GM23248 (cell line): ENCODE measurements at regions not wholly inside any gene's neighbourhood (a gene's known extent, or its start where the extent isn't known, plus 50 kb on each side); places are given as distances from the start of the nearest gene placed in this dataset.

ENCODE experiments used
- DNase-seq: peaks from one replicate; pipeline ENCODE4 v3.0.0-alpha.2; 2015
- H2AFZ ChIP-seq: fragments of 200-600 bp; sonication (generic); 2 replicates; pipeline ENCODE4 v1.6.1; 2016; ENCODE audit warnings: antibody characterized with exemption
- H3F3A ChIP-seq: fragments of 200-600 bp; sonication (generic); 2 replicates; pipeline ENCODE4 v1.6.1; 2016; ENCODE audit warnings: mild to moderate bottlenecking, antibody characterized with exemption, mixed run types; ENCODE audit not compliant: insufficient read depth
- H3K27ac ChIP-seq: fragments of 200-600 bp; sonication (generic); 2 replicates; pipeline ENCODE4 v1.5.1; 2016; ENCODE audit warnings: mild to moderate bottlenecking
- H3K27me3 ChIP-seq: fragments of 200-600 bp; sonication (generic); replicated peaks from 2 replicates; pipeline ENCODE4 v1.6.1; 2016; ENCODE audit warnings: mild to moderate bottlenecking; ENCODE audit not compliant: insufficient read depth
- H3K36me3 ChIP-seq: fragments of 200-600 bp; sonication (generic); 2 replicates; pipeline ENCODE4 v1.6.1; 2016; ENCODE audit warnings: low read depth, mild to moderate bottlenecking
- H3K4me1 ChIP-seq: fragments of 200-600 bp; sonication (generic); 2 replicates; pipeline ENCODE4 v1.6.1; 2016; ENCODE audit warnings: mild to moderate bottlenecking; ENCODE audit not compliant: insufficient read depth
- H3K4me2 ChIP-seq: fragments of 200-600 bp; sonication (generic); one replicate; pipeline ENCODE4 v1.6.1; 2016; ENCODE audit warnings: mild to moderate bottlenecking; ENCODE audit not compliant: unreplicated experiment
- H3K4me3 ChIP-seq: fragments of 200-600 bp; sonication (generic); 2 replicates; pipeline ENCODE4 v1.5.1; 2016; ENCODE audit warnings: mild to moderate bottlenecking
- H3K79me2 ChIP-seq: fragments of 200-600 bp; sonication (generic); 2 replicates; pipeline ENCODE4 v1.6.1; 2016; ENCODE audit warnings: mild to moderate bottlenecking; ENCODE audit not compliant: insufficient read depth
- H3K9ac ChIP-seq: fragments of 200-600 bp; sonication (generic); 2 replicates; pipeline ENCODE4 v1.6.1; 2016; ENCODE audit warnings: mild to moderate bottlenecking
- H3K9me2 ChIP-seq: fragments of 200-600 bp; sonication (generic); 2 replicates; pipeline ENCODE4 v1.6.1; 2016; ENCODE audit warnings: mixed run types, mild to moderate bottlenecking, moderate library complexity; ENCODE audit not compliant: insufficient read depth
- H3K9me3 ChIP-seq: fragments of 200-600 bp; sonication (generic); one replicate; pipeline ENCODE4 v1.6.1; 2017; ENCODE audit warnings: low read depth
- H4K20me1 ChIP-seq: fragments of 200-600 bp; sonication (generic); 2 replicates; pipeline ENCODE4 v1.6.0; 2016; ENCODE audit not compliant: insufficient read depth
- EZH2 ChIP-seq: fragments of 200-600 bp; sonication (generic); IDR thresholded peaks from 2 replicates; pipeline ENCODE4 v1.6.1; 2018; ENCODE audit warnings: antibody characterized with exemption, mild to moderate bottlenecking; ENCODE audit not compliant: insufficient read depth, poor library complexity, severe bottlenecking
- EZH2phosphoT487 ChIP-seq: fragments of 200-600 bp; sonication (generic); IDR thresholded peaks from 2 replicates; pipeline ENCODE4 v1.6.1; 2018; ENCODE audit warnings: antibody characterized with exemption, moderate library complexity, mild to moderate bottlenecking, low read depth; ENCODE audit not compliant: insufficient read depth
- WGBS, 2 experiments: methylation state at CpG; one replicate each; pipeline ENCODE4 v1.1.6; 2015 to 2017; ENCODE audit warnings: low lambda C conversion rate in 2 of 2, low coverage in 1 of 2; ENCODE audit errors: missing lambda C conversion rate in 2 of 2; 5-methylcytosine and 5-hydroxymethylcytosine counted together
- in situ Hi-C: fragments of 300-500 bp; cut with MboI; formaldehyde crosslinking; loops from 2 replicates; pipeline ENCODE4 v1.15.0; 2020

DNA sequence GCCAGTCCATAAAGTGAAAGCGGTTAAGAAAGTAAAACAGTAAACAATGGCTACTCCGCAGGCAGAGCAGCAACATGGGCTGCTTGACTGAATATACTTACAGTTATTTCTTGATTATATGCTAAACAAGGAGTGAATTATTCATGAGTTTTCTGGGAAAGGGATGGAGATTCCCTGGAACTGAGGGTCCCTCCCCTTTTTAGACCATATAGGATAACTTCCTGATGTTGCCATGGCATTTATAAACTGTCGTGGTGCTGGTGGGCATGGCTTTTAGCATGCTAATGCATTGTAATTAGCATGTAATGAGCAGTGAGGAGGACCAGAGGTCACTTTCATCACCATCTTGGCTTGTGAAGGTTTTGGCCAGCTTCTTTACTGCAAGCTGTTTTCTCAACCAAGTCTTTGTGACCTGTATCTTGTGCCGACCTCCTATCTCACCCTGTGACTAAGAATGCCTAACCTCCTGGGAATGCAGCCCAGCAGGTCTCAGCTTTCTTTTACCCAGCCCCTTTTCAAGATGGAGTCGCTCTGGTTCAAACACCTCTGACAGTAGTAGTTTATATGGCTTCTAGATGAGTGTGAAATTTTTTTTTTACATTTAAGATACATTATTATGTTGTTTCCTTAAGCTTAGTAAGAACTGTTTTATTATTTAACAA lies 514.8 kb upstream of the TENM3 start:
- H3K36me3 ChIP-seq = no peaks in the 10 kb centered on the region
- H3K27me3 ChIP-seq = no peaks in the 10 kb centered on the region
- no peaks in the 10 kb centered on the region for H3K9me3 ChIP-seq
- no peak overlapping the region for H3K27ac ChIP-seq
- no peaks in the 10 kb centered on the region for H4K20me1 ChIP-seq
- TF ChIP-seq EZH2phosphoT487 = no peak
- no peak for TF ChIP-seq EZH2
- no peaks in the 10 kb centered on the region for H3K9me2 ChIP-seq
- no peaks in the 10 kb centered on the region for H3K79me2 ChIP-seq
- H3K4me2 ChIP-seq = no peak overlapping the region
- WGBS, 2 experiments = 13 to 14% methylated on average over 5 of the region's 5 CpGs
- in situ Hi-C loops = no loop called here
- no peak overlapping the region for H3K9ac ChIP-seq
- no peak overlapping the region for H3K4me3 ChIP-seq
- DNase-seq = no peak
- no peaks in the 10 kb centered on the region for H3K4me1 ChIP-seq
- no peak overlapping the region for H2AFZ ChIP-seq
- H3F3A ChIP-seq = no peaks in the 10 kb centered on the region

DNA sequence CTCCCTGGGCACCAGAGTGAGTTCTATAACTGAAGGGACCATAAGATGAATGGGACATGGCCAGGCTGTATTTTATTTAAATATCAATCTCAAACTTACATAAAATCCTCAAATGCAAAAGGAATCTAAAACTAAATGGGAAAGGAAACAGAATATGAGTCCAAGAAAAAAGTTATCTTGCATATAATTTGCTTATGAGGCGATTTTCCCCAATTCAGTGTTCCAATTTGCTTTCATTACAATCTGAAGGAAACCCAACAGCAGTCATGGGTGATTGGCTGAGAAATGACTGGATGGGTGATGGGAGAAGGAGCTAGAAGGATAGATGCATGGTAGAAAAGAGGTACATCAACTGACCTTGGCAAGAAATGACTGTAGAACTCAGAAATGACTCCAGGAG lies 511.3 kb upstream of the TENM3 start:
- Histone ChIP-seq H3K4me2 (no peak overlapping the region), H3K27ac (no peak overlapping the region), H3F3A (no peaks in the 10 kb centered on the region), H3K9me2 (no peaks in the 10 kb centered on the region), H3K79me2 (no peaks in the 10 kb centered on the region), H3K36me3 (no peaks in the 10 kb centered on the region), H3K4me1 (no peaks in the 10 kb centered on the region), H3K9ac (no peak overlapping the region), H3K27me3 (no peaks in the 10 kb centered on the region), H3K9me3 (no peaks in the 10 kb centered on the region), H3K4me3 (no peak overlapping the region), H4K20me1 (no peaks in the 10 kb centered on the region), H2AFZ (no peak overlapping the region)
- in situ Hi-C loops = no loop called here
- no peak for DNase-seq
- TF ChIP-seq EZH2phosphoT487 = no peak
- no peak for TF ChIP-seq EZH2
- WGBS, 2 experiments = 13 to 14% methylated on average over 1 of the region's 1 CpG

DNA sequence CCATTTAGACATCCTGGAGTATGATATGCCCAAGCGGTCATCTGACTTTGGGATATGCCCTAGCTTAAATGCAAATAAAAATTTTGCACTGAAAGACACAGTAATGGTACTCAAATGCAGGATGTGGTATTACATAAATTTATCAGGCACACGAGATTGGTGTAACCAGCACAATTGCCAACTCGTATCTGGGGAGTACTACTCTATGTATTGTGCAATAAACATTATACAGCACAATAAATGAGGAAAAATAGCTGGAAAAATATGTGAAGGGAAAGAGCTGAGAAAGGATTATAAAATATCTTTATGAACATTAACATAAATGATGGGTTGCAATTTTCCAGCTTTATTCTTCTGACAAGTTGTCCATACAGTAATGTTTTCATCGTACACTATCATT lies 505.5 kb upstream of the TENM3 start:
- H4K20me1 ChIP-seq = no peaks in the 10 kb centered on the region
- 16 to 24% methylated on average over 4 of the region's 4 CpGs for WGBS, 2 experiments
- no peaks in the 10 kb centered on the region for H3F3A ChIP-seq

DNA sequence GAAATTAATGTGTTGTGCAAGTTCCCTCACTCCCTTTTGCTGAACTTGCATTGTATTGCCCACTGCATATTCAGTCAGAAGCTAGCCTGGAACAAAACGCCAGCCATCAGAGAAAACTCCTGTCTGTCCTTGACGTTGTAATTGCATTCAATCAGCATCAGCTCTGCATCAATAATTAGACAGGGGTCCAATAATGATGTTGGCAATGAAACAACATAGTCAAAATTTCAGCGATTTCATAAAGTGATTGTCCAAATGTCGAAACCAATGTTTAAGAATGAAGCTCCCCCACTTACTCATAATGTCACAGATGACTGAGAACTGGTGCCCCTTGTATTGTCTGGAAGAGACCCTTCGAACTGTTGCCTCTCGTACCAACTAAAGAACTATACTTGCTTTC lies 504.2 kb upstream of the TENM3 start:
- H3K4me1 ChIP-seq = no peaks in the 10 kb centered on the region
- WGBS, 2 experiments = 28 to 37% methylated on average over 6 of the region's 6 CpGs
- H3F3A ChIP-seq = no peaks in the 10 kb centered on the region
- no peak overlapping the region for H3K9ac ChIP-seq
- no peaks in the 10 kb centered on the region for H3K27me3 ChIP-seq
- H3K9me2 ChIP-seq = no peaks in the 10 kb centered on the region
- no peak overlapping the region for H3K4me2 ChIP-seq
- no peak overlapping the region for H3K27ac ChIP-seq
- no peak for DNase-seq
- H4K20me1 ChIP-seq = no peaks in the 10 kb centered on the region
- no peaks in the 10 kb centered on the region for H3K79me2 ChIP-seq
- no peak overlapping the region for H2AFZ ChIP-seq
- no peaks in the 10 kb centered on the region for H3K36me3 ChIP-seq
- TF ChIP-seq EZH2phosphoT487 (no peak), EZH2 (no peak)
- no peak overlapping the region for H3K4me3 ChIP-seq
- in situ Hi-C loops = no loop called here
- no peaks in the 10 kb centered on the region for H3K9me3 ChIP-seq

More for the DNA sequence above, 505.5 kb upstream of the TENM3 start:
- Histone ChIP-seq H3K9me3 (no peaks in the 10 kb centered on the region), H3K4me2 (no peak overlapping the region), H3K9me2 (no peaks in the 10 kb centered on the region), H3K79me2 (no peaks in the 10 kb centered on the region), H3K4me3 (no peak overlapping the region), H3K4me1 (no peaks in the 10 kb centered on the region), H3K36me3 (no peaks in the 10 kb centered on the region), H3K27me3 (no peaks in the 10 kb centered on the region), H3K9ac (no peak overlapping the region), H2AFZ (no peak overlapping the region), H3K27ac (no peak overlapping the region)
- no peak for TF ChIP-seq EZH2
- TF ChIP-seq EZH2phosphoT487 = no peak
- DNase-seq = no peak
- in situ Hi-C loops = no loop called here

DNA sequence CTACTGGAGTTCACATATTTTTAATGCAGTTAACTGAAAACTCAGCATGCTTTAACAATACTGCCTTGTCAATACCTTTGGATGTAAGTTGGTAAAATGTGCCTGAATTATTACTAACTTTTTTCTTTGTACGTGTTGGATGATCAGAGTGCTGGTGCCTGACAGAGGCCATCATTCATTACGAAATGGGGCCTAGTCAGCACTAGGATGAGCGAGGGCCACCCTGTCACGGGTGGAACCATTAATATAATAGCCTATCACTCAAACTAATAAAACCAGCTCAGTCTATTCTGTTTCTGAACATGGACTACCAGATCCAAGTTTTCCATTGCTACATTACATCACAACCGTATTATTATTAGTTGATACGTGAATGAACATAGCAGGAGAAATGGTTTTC lies 501.7 kb upstream of the TENM3 start:
- H2AFZ ChIP-seq = no peak overlapping the region
- H3K4me3 ChIP-seq = no peak overlapping the region
- H3K9me3 ChIP-seq = no peaks in the 10 kb centered on the region
- no peaks in the 10 kb centered on the region for H4K20me1 ChIP-seq
- H3K36me3 ChIP-seq = no peaks in the 10 kb centered on the region
- DNase-seq = no peak
- in situ Hi-C loops = no loop called here
- no peak overlapping the region for H3K4me2 ChIP-seq
- 9 to 12% methylated on average over 6 of the region's 6 CpGs for WGBS, 2 experiments
- H3K27ac ChIP-seq = no peak overlapping the region
- H3K27me3 ChIP-seq = no peaks in the 10 kb centered on the region
- no peaks in the 10 kb centered on the region for H3F3A ChIP-seq
- H3K9ac ChIP-seq = no peak overlapping the region
- no peaks in the 10 kb centered on the region for H3K4me1 ChIP-seq
- H3K79me2 ChIP-seq = no peaks in the 10 kb centered on the region
- no peaks in the 10 kb centered on the region for H3K9me2 ChIP-seq
- no peak for TF ChIP-seq EZH2phosphoT487
- TF ChIP-seq EZH2 = no peak
